Activated CD4-positive, alpha-beta T cell treated with anti-CD3 and anti-CD28 coated beads, Interleukin-2, amount 10 ng/mL, durations not matched to agents 7 days and 5 days (primary cell): ENCODE measurements at regions not wholly inside any gene's neighbourhood (a gene's known extent, or its start where the extent isn't known, plus 50 kb on each side); places are given as distances from the start of the nearest gene placed in this dataset.

Experiments used
- CTCF ChIA-PET: fragments of 350-600 bp; sonication (Branson Sonifier 250); formaldehyde crosslinking; loops from one replicate; lab custom pipeline; 2021; ENCODE audit warnings: antibody characterized with exemption; lab: Charles Lee
- POLR2A ChIA-PET: fragments of 350-600 bp; sonication (Branson Sonifier 250); formaldehyde crosslinking; loops from one replicate; lab custom pipeline; 2021; ENCODE audit warnings: antibody characterized with exemption; lab: Charles Lee
- DNase-seq: peaks from one replicate; pipeline ENCODE4 v3.0.0-alpha.2; 2020
- H3K27ac Mint-ChIP-seq: one replicate; pipeline ENCODE4 v1.8.0; 2021; ENCODE audit warnings: mild to moderate bottlenecking, moderate library complexity, mixed read lengths
- H3K27me3 Mint-ChIP-seq: one replicate; pipeline ENCODE4 v1.8.0; 2021; ENCODE audit warnings: mixed read lengths
- H3K36me3 Mint-ChIP-seq: one replicate; pipeline ENCODE4 v1.8.0; 2021; ENCODE audit warnings: low read depth, mixed read lengths
- H3K4me1 Mint-ChIP-seq: one replicate; pipeline ENCODE4 v1.8.0; 2021; ENCODE audit warnings: mixed read lengths
- H3K4me3 Mint-ChIP-seq: one replicate; pipeline ENCODE4 v1.8.0; 2021; ENCODE audit warnings: mild to moderate bottlenecking, moderate library complexity, mixed read lengths
- H3K9me3 Mint-ChIP-seq: one replicate; pipeline ENCODE4 v1.8.0; 2021; ENCODE audit warnings: mixed read lengths

- CTCF ChIA-PET: no interaction called here
- no peak for DNase-seq
- Mint-ChIP-seq H3K4me3 (no peak overlapping the region), H3K36me3 (no peaks in the 10 kb centered on the region), H3K27me3 (no peaks in the 10 kb centered on the region), H3K9me3 (peaks cover 15% of the 10 kb centered on the region), H3K4me1 (no peaks in the 10 kb centered on the region), H3K27ac (no peak overlapping the region)
- POLR2A ChIA-PET: no interaction called here
These were observed 970.5 kb upstream of the NR2F2 start for GRCh38 chr15:95359966-95360365.

DNA sequence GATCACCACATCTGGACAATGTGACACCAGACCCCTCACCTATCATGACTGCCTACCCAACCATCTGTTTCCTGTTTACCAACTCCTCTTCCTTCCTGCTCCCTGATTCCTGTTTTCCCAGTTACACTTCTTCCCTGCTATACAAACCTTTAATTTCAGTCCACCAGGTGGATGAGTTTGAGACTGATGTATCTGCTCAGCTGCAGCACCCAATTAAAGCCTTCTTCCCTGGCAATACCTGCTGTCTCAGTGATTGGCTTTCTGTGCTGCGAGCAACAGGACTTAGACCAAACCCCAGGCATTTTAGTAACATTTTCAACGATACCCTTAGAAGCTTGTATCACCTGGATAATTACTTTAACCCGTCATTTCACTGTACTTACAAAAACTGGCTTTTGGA lies 968.2 kb upstream of the NR2F2 start:
- H3K27me3 Mint-ChIP-seq: no peaks in the 10 kb centered on the region
- CTCF ChIA-PET: no interaction called here
- no peaks in the 10 kb centered on the region for H3K4me1 Mint-ChIP-seq
- POLR2A ChIA-PET: no interaction called here
- H3K27ac Mint-ChIP-seq: no peak overlapping the region
- no peak for DNase-seq
- H3K4me3 Mint-ChIP-seq: no peak overlapping the region
- peaks cover 17% of the 10 kb centered on the region for H3K9me3 Mint-ChIP-seq
- H3K36me3 Mint-ChIP-seq: no peaks in the 10 kb centered on the region

GRCh38 chr15:95363646-95364045 lies 966.9 kb upstream of the NR2F2 start:
- Mint-ChIP-seq H3K36me3 (no peaks in the 10 kb centered on the region), H3K27ac (no peak overlapping the region), H3K9me3 (peaks cover 15% of the 10 kb centered on the region), H3K4me1 (no peaks in the 10 kb centered on the region), H3K4me3 (no peak overlapping the region), H3K27me3 (peaks cover 5% of the 10 kb centered on the region)
- no peak for DNase-seq
- ChIA-PET POLR2A (no interaction called here), CTCF (interaction anchor here (0.6 kb wide), 1 partner anchor 1672 kb away, joined by 4 read pairs; no protein-coding TSS in a partner anchor)

DNA sequence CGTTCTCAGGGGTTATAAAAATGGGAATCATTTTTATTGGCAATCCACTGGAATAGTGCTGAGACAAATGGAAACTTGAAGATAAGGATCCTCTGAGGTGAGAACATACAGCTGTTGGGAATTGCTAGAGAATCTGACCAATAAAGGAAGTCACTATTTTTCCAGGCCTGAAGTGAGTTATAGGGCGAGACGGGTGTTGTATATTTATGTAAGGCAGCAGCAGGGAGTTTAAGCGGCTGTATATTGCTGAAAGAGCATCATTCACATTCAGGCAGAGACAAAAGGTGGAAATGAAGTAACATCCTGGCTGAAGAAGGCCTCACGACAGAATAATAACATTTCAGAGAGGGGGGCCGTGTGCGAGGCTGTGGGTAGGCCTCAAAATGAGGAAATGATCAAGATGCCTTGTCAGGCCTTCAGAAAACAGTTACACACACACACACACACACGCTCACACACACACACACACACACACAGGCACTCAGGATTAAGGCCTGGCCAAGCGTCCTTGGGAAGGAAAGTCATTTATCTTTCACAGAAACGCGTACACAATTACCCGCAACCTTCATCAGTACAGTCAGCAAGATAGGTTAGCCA lies 964.9 kb upstream of the NR2F2 start:
- no peak overlapping the region for H3K27ac Mint-ChIP-seq
- peaks cover 7% of the 10 kb centered on the region for H3K27me3 Mint-ChIP-seq
- DNase-seq: no peak
- ChIA-PET POLR2A (no interaction called here), CTCF (no interaction called here)
- no peaks in the 10 kb centered on the region for H3K36me3 Mint-ChIP-seq
- no peaks in the 10 kb centered on the region for H3K4me1 Mint-ChIP-seq
- peaks cover 12% of the 10 kb centered on the region for H3K9me3 Mint-ChIP-seq
- H3K4me3 Mint-ChIP-seq: no peak overlapping the region

GRCh38 chr15:95368191-95368590 lies 962.3 kb upstream of the NR2F2 start:
- no peak for DNase-seq
- H3K27ac Mint-ChIP-seq: no peak overlapping the region
- CTCF ChIA-PET: no interaction called here
- H3K36me3 Mint-ChIP-seq: no peaks in the 10 kb centered on the region
- peaks cover 2% of the 10 kb centered on the region for H3K9me3 Mint-ChIP-seq
- no peak overlapping the region for H3K4me3 Mint-ChIP-seq
- H3K27me3 Mint-ChIP-seq: peaks cover 7% of the 10 kb centered on the region
- POLR2A ChIA-PET: no interaction called here
- no peaks in the 10 kb centered on the region for H3K4me1 Mint-ChIP-seq

GRCh38 chr15:95368755-95369601 lies 961.5 kb upstream of the NR2F2 start:
- no peaks in the 10 kb centered on the region for H3K36me3 Mint-ChIP-seq
- H3K27ac Mint-ChIP-seq: no peak overlapping the region
- ChIA-PET CTCF (no interaction called here), POLR2A (no interaction called here)
- no peak overlapping the region for H3K4me3 Mint-ChIP-seq
- H3K9me3 Mint-ChIP-seq: peaks cover 2% of the 10 kb centered on the region
- DNase-seq: no peak
- H3K4me1 Mint-ChIP-seq: no peaks in the 10 kb centered on the region
- H3K27me3 Mint-ChIP-seq: peaks cover 7% of the 10 kb centered on the region

GRCh38 chr15:95370291-95370690 lies 960.2 kb upstream of the NR2F2 start:
- no peak for DNase-seq
- peaks cover 2% of the 10 kb centered on the region for H3K9me3 Mint-ChIP-seq
- peaks cover 7% of the 10 kb centered on the region for H3K27me3 Mint-ChIP-seq
- no peak overlapping the region for H3K4me3 Mint-ChIP-seq
- ChIA-PET POLR2A (no interaction called here), CTCF (no interaction called here)
- H3K36me3 Mint-ChIP-seq: no peaks in the 10 kb centered on the region
- H3K27ac Mint-ChIP-seq: no peak overlapping the region
- H3K4me1 Mint-ChIP-seq: no peaks in the 10 kb centered on the region

- no peaks in the 10 kb centered on the region for H3K4me1 Mint-ChIP-seq
- no peak for DNase-seq
- H3K9me3 Mint-ChIP-seq: no peaks in the 10 kb centered on the region
- POLR2A ChIA-PET: no interaction called here
- no peaks in the 10 kb centered on the region for H3K36me3 Mint-ChIP-seq
- peaks cover 7% of the 10 kb centered on the region for H3K27me3 Mint-ChIP-seq
- CTCF ChIA-PET: no interaction called here
- H3K27ac Mint-ChIP-seq: no peak overlapping the region
- no peak overlapping the region for H3K4me3 Mint-ChIP-seq
These were observed 958.8 kb upstream of the NR2F2 start for GRCh38 chr15:95371664-95372063.

DNA sequence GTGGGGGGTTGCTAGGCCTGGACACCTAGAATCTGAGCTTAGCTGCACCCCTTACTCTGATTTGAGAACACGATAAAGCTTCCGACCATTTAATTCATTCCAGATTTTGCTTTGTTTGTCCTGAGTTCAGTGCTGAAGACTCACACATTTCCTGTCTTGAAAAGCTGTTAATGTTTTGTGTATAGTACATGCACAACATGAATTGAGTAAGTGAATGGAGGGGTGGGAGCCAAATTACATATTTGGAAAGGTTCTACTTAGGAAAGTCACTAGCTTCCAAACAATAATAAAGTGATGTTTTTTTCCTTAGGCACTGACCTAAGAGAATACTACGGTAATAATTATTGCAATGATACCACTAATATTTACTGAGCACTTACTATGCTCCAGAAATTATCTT lies 955.2 kb upstream of the NR2F2 start:
- Mint-ChIP-seq H3K4me1 (no peaks in the 10 kb centered on the region), H3K9me3 (no peaks in the 10 kb centered on the region), H3K4me3 (no peak overlapping the region), H3K27me3 (no peaks in the 10 kb centered on the region), H3K36me3 (no peaks in the 10 kb centered on the region), H3K27ac (no peak overlapping the region)
- no peak for DNase-seq
- CTCF ChIA-PET: no interaction called here
- POLR2A ChIA-PET: no interaction called here

DNA sequence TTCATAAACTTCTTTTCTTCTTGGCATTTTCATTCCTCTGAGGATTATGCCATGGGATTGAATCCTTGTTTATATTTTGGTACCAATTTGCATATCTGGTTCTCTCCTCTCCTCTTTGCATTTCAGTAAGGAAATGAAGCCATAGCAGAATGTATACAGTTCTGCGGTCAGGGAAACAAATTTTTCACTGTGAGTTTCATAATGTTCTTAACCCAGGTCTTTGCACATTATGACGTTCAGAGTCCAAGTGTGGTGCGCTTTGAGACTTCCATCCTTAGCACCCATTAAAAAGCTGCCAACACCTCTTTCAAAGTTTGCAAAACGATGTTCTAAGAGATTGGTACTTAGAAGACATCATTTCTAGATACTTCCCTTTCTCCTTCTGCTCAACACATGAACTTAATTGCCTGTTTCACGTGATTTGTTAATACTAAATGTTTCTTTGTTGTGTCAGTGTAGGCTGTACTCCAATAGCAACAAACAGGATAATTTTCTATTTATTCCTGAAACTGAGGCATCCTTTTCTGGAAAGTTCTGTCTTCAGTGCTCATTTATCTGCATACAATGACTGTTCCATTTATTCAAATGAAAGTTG lies 953.1 kb upstream of the NR2F2 start:
- H3K27me3 Mint-ChIP-seq: peaks cover 4% of the 10 kb centered on the region
- POLR2A ChIA-PET: no interaction called here

DNA sequence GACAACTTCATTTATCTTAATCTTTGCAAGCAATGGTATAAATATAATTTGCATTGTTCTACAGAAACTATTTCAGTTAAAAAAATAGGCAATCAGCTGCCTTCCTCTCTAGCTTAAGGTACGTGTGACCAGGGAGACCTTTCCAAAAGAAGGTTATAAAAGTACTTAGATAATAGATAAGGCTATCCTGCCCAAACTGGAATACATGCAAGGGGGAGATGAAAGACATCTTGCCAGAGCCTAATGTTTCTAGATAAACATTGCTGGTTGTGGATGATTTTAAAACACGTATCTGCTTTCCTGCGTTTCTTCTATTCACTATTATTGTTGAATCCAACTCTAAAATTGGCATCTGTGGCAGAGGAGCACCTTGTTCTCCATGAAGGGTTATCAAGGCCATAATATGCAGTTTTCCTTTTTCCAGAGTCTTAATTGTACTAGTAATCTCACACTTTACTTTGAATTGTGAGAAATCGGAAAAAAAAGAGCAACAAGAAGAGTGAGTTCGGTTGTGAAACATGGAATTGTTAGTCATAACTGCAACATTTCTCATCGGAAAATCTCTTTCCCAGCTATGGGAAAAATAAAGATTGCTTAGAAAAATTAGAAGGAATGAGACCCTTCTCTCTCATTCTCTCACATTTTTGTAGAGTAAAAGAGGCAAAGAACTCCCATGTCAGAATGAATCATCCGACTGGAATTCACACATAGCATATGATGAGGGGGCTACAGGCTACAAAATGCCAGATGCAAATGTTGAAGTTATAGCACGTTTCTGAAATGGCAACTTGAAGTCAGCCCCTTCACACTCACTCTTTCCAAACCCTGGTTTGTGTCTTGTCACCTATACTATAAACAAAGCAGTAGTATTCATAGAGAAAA lies 936.1 kb upstream of the NR2F2 start:
- H3K27ac Mint-ChIP-seq: no peak overlapping the region
- H3K4me3 Mint-ChIP-seq: no peak overlapping the region
- CTCF ChIA-PET: no interaction called here

More for the DNA sequence above, 953.1 kb upstream of the NR2F2 start:
- Mint-ChIP-seq H3K4me1 (no peaks in the 10 kb centered on the region), H3K9me3 (no peaks in the 10 kb centered on the region), H3K27ac (no peak overlapping the region), H3K4me3 (no peak overlapping the region), H3K36me3 (no peaks in the 10 kb centered on the region)
- DNase-seq: no peak
- CTCF ChIA-PET: no interaction called here

GRCh38 chr15:95400428-95400827 lies 930.1 kb upstream of the NR2F2 start:
- Mint-ChIP-seq H3K27ac (no peak overlapping the region), H3K4me3 (no peak overlapping the region), H3K4me1 (no peaks in the 10 kb centered on the region), H3K36me3 (no peaks in the 10 kb centered on the region), H3K27me3 (no peaks in the 10 kb centered on the region), H3K9me3 (no peaks in the 10 kb centered on the region)
- no peak for DNase-seq
- ChIA-PET CTCF (no interaction called here), POLR2A (no interaction called here)

More for the DNA sequence above, 936.1 kb upstream of the NR2F2 start:
- H3K4me1 Mint-ChIP-seq: no peaks in the 10 kb centered on the region
- peaks cover 3% of the 10 kb centered on the region for H3K9me3 Mint-ChIP-seq
- POLR2A ChIA-PET: no interaction called here
- no peaks in the 10 kb centered on the region for H3K27me3 Mint-ChIP-seq
- DNase-seq: no peak
- no peaks in the 10 kb centered on the region for H3K36me3 Mint-ChIP-seq

DNA sequence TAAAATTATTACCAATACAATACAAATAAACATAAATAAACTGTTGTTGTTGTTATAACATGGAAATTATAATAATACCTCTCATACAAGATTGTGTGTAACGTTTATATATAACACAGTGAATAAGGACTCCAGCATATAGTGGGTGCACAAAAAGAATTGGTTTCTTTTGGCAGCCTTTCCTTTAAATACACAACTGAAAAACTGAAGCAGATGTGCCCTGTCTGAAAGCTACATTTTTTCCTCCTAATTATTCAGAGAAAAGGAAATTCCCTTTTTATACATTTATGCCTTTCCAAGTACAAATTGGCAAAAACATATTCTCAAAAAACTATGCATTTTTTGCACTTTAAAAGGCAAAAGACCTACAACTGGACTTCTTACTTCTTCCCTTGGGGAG lies 928.9 kb upstream of the NR2F2 start:
- no peaks in the 10 kb centered on the region for H3K9me3 Mint-ChIP-seq
- no peaks in the 10 kb centered on the region for H3K36me3 Mint-ChIP-seq
- DNase-seq: no peak
- no peaks in the 10 kb centered on the region for H3K4me1 Mint-ChIP-seq
- ChIA-PET POLR2A (no interaction called here), CTCF (no interaction called here)
- H3K27me3 Mint-ChIP-seq: no peaks in the 10 kb centered on the region
- no peak overlapping the region for H3K27ac Mint-ChIP-seq
- H3K4me3 Mint-ChIP-seq: no peak overlapping the region
